HG02763 (cell line): ENCODE measurements at regions not wholly inside any gene's neighbourhood (a gene's known extent, or its start where the extent isn't known, plus 50 kb on each side); places are given as distances from the start of the nearest gene placed in this dataset.

Experiments used
- ATAC-seq: cut with Tn5 transposase; IDR thresholded peaks from one replicate; pipeline ENCODE4 v1.9.1; 2021; ENCODE audit warnings: mild to moderate bottlenecking, moderate library complexity; ENCODE audit not compliant: unreplicated experiment

DNA sequence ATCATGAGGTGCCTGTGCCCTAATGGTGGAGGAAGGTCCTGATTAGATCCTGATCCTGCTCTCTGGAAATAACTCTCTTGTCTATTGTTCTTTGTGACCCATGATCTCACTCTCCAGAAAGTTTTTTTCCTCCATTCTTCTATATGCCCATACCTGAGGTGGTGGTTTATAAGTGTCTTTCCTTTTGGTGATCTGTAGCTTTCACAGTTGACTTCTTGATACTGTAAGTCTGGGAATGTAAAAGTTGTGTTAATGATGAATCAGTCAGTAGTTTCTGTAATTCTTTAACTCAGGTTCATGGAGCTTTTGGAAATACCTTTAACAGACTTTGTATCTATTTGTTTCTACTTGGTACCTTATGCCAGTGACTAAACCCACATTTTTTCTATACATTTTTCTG is 444.0 kb upstream of the FLRT2 start:
- no peak for ATAC-seq

GRCh38 chr14:85087201-85087600 is 442.7 kb upstream of the FLRT2 start:
- no peak for ATAC-seq

GRCh38 chr14:85088192-85088591 is 441.8 kb upstream of the FLRT2 start:
- ATAC-seq, result no peak

DNA sequence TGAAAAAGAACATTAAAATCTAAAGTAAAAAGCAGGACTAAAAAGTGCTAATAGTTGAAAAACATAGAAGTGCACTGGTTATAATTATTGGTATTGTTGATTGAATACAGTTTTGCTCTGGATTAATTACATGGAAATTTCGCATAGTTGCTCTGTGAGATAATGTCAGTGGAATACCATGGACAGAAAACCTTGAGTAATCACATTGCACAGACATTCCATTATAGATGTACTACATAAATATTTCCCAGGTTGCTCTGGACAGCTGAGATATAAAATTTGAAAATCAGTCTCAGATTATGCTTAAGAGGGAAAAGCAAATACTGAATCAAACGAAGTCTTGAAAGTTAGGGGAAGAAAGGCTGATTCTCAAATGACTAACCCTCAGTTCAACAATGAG is 439.3 kb upstream of the FLRT2 start:
- ATAC-seq, result no peak

DNA sequence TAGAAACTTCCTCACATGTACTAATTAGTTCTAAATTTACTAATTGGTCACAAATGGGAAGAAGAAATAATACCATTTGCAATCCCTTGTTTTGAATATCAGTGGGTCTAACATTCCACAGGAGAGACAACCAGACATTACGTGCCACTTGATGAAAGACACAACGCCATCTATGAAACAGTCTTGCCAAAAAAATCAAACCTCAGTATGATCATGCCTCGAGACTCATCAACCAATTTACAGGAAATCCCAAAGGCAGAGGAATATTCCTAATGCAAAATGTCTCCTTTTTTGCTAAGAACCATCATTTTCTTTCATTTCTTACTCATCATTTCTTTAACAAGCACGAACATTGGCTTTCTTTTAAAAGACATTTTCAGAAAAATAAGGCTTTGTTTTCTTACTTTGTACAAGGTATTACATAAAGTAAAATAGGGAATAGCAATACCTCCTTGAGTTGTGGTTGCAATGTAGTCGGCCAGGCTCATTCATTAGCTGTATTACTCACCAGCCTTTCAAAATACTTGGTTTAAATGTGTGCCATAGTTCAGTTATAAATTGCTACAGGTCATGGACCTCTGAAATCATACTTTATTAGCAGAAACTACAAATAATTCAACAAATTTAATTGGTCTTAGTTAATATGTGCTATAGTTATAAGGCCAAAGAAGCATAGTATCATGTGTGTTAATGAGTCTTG is 436.2 kb upstream of the FLRT2 start:
- no peak for ATAC-seq

DNA sequence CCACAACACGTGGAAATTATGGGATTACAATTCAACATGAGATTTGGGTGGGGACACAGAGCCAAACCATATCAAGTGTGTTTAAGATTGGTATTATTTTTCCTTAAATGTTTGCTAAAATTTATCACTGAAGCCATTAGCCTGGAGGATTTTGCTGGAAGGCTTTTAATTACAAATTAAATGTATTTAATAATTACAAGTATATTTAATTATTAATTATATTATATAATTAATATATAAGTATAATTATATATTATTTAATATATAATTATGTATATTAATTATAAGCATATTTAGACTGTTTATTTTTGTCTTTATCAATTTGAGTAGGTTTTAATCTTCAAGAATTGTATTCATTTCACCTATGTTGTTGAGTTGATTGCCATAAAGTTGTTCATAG is 427.4 kb upstream of the FLRT2 start:
- no peak for ATAC-seq

- no peak for ATAC-seq
Observed at GRCh38 chr14:85106506-85106905, 423.4 kb upstream of the FLRT2 start.

DNA sequence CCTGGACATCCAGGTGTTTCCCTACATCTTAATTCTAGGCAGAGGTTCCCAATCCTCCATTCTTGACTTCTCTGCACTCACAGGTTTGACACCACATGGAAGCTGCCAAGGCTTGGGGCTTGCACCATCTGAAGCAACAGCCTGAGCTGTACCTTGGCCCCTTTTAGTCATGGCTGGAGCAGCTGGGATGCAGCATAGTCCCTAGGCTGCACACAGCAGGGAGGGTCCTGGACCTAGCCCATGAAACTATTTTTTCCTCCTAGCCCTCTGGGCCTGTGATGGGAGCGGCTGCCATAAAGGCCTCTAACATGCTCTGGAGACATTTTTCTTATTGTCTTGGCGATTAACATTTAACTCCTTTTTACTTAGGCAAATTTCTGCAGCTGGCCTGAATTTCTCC is 417.2 kb upstream of the FLRT2 start:
- ATAC-seq, result no peak

- ATAC-seq, result no peak
Observed at GRCh38 chr14:85115921-85116320, 414.0 kb upstream of the FLRT2 start.

GRCh38 chr14:85118274-85118673 is 411.7 kb upstream of the FLRT2 start:
- no peak for ATAC-seq

- ATAC-seq, result no peak
Observed at GRCh38 chr14:85122690-85123089, 407.3 kb upstream of the FLRT2 start.

DNA sequence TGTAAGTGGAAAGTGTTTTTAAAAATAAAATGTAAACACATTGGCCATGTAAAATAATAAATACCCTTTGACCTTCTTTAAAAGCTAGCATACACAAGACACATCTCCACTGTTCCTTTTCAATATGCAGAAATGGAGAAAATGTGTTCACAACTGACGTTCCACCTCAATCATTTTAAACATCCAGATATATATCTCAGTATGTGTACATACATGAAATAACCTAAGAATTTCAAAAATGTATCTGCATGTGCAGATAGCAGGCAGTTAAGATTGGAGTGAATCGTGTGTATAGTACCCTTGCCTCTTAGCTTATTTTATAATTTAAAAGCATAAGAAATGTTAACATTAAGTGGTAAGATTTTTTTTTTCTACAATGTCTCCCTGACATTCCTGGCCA is 406.2 kb upstream of the FLRT2 start:
- ATAC-seq, result no peak

DNA sequence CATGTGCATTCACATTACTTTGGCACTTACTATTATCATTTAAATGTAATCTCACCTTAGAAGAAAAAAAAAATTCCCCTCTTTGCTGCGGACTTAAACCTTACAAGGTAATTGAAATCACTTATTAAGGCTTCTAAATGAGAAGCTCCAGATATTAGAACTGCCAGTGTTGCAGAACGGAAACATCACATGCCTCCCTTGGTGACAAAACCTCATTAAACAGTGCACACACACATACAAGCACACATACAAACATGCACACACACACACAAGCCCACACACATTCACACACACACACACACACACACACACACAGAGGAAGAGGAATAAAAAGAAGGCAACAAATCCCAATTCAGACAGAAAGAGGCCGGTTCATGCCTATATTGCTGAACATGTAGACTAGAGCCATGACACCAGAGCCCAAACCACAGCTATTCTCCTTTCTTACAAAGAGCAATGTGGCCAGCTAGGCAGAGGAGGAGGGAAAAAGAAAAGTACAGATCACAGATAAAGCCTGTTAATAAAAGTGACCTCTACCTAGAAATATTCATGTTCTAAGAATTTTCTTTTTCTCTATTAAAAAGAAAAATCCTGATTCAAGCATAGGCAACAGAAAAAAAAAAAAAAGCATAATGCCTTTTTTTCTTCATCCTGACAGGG is 405.2 kb upstream of the FLRT2 start:
- no peak for ATAC-seq

DNA sequence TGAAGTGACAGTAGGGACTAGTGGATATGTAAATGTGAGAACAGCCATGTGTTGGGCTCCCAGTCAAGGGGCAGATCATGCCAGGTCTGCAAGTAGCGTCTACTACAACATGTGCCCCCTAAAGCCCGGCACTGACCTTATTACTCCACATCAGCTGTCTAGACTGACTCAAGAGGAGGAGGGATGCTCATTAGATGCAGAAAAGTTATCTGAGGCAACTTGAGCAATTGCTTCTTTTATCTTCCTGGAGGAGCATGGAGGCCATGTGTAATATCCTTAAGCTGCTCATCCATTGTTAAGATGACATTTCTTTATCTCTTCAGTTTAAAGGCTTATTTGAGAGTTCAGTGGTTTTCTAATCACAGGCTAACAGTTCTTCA is 404.7 kb upstream of the FLRT2 start:
- ATAC-seq, result no peak

GRCh38 chr14:85129921-85130320 is 400.0 kb upstream of the FLRT2 start:
- ATAC-seq, result no peak

DNA sequence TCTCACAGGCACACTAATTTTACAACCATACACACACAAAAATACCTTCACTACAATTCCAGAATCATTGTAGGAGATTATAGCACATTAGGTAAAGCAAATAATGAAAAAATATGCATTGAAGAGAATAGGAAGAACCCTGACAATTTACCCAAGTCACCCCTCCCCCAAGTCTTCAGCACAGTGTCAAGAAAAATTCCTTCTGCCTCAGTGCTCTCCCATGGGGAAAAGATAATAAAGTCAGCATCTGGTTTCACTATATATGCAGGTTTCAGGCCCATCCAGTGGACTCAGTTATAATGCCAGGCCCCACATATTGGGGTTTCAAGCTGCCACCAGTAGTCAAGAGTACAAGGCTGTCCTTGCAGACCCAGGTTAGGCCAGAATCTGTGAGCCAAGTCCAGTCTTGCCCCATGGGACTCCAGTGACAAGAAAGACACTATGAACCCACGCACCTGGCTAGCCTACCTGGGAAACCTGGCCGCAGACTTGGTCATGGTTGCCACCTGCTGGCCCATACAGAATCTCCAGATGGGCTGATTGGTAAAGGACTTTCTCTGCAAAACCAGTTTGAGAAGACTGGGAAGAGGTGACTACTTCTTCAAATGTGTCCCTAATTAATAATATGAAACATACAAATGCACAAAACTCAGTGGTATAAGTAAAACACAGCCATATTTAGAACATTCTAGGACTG is 398.6 kb upstream of the FLRT2 start:
- ATAC-seq, result no peak

- ATAC-seq, result no peak
Observed at GRCh38 chr14:85142982-85143381, 387.0 kb upstream of the FLRT2 start.

DNA sequence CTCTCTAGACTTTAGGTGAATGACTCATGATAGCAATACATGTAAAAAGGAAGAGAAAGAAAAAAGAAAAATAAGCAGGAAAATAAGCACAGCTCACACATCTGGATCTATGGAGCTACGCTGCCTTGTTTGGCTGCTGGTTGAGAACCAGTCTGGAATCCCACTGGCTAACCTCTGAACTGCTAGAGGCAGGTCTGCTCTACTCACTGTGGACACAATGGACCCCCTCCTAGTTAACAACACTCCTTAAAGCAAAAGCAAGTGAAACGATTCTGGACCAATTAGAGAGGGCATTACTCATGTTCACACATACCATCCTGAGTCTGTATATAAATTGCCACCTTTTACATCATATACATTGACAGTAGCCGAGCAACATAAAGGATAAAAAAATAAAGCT is 383.2 kb upstream of the FLRT2 start:
- no peak for ATAC-seq

- ATAC-seq, result no peak
Observed at GRCh38 chr14:85150166-85150565, 379.8 kb upstream of the FLRT2 start.

DNA sequence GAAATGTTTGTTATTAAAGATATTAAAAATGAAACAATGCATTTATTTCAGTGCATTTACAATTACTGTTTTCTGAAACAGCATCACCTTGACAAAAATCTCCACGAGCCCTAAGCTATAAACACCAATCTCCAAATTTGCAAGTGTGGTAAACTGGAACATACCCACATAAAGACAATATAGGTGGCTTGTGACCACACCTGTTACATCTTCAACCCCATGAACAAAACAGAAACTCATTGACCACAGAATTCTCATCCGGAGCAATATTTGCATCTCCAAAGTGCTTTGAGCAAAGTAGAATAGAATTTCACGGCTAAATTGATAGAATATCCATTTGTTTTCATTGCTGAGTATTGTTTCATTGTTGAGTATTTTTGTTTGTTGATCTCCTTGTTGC is 375.2 kb upstream of the FLRT2 start:
- ATAC-seq, result no peak

DNA sequence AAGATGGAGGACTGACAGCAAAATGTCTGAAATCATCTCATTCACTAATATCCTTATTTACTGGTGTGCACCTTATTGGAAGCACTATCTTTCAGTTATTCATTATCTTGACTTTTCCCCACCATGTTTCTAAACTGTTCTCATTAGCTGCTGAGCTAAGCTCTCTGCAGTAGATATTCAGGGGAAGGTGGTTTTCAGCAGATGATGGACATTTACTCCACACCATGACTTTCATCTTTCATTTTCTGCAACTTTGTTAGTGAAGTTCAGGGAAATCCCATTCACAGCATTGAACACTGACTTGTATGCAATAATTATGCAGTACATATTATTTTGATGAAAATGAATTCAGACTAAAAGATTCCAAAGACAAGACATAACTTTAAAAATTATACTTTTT is 373.6 kb upstream of the FLRT2 start:
- no peak for ATAC-seq

DNA sequence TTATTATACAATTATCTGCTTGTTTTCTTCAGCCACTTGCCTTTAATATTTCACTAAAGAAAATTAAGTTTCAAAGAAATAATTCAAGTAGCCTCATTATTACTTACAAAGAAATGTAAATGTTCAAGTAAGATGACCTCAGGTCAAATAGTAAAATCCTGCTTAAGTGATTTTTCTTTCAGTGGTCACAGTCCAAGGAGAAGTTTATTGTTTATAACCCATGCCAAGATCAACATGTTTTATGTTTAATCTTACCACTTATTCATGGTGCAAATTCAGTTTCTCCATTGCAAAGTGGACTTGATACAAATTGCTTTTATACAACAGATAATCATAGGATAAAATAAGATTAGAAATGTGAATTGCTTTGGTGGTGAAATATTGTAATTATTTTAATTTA is 370.2 kb upstream of the FLRT2 start:
- no peak for ATAC-seq
